ENCODE measurements at regions not wholly inside any gene's neighbourhood (a gene's known extent, or its start where the extent isn't known, plus 50 kb on each side); places are given as distances from the start of the nearest gene placed in this dataset.

GRCh38 chr4:14184265-14184664, 556.7 kb upstream of the BOD1L1 start:
- DNase-seq, result peak; percentile 28

- DNase-seq, result no peak
Observed at GRCh38 chr4:14184767-14185166, 557.2 kb upstream of the BOD1L1 start.

GRCh38 chr4:14188214-14188613, 560.7 kb upstream of the BOD1L1 start:
- DNase-seq, result no peak

- no peak for DNase-seq
Observed at GRCh38 chr4:14193601-14194000, 566.1 kb upstream of the BOD1L1 start.

GRCh38 chr4:14196131-14196530, 568.6 kb upstream of the BOD1L1 start:
- DNase-seq, result no peak

GRCh38 chr4:14215116-14215770, 587.7 kb upstream of the BOD1L1 start:
- DNase-seq, result no peak

- DNase-seq, result no peak
Observed at GRCh38 chr4:14217401-14217800, 589.9 kb upstream of the BOD1L1 start.

GRCh38 chr4:14218641-14219040, 591.1 kb upstream of the BOD1L1 start:
- no peak for DNase-seq

- DNase-seq, result no peak
Observed at GRCh38 chr4:14221176-14221575, 593.7 kb upstream of the BOD1L1 start.

GRCh38 chr4:14222377-14223029, 595.0 kb upstream of the BOD1L1 start:
- no peak for DNase-seq

GRCh38 chr4:14223461-14223860, 595.9 kb upstream of the BOD1L1 start:
- no peak for DNase-seq

GRCh38 chr4:14225688-14226207, 598.2 kb upstream of the BOD1L1 start:
- no peak for DNase-seq

GRCh38 chr4:14233126-14233525, 605.6 kb upstream of the BOD1L1 start:
- DNase-seq, result no peak

GRCh38 chr4:14234307-14234706, 606.8 kb upstream of the BOD1L1 start:
- no peak for DNase-seq

GRCh38 chr4:14236359-14236758, 608.8 kb upstream of the BOD1L1 start:
- DNase-seq, result no peak

- DNase-seq, result no peak
Observed at GRCh38 chr4:14237911-14238310, 610.4 kb upstream of the BOD1L1 start.

GRCh38 chr4:14241574-14241973, 614.0 kb upstream of the BOD1L1 start:
- DNase-seq, result no peak

GRCh38 chr4:14247767-14248166, 620.2 kb upstream of the BOD1L1 start:
- DNase-seq, result no peak

GRCh38 chr4:14249226-14249625, 621.7 kb upstream of the BOD1L1 start:
- DNase-seq, result no peak

- peak; percentile 7 for DNase-seq
Observed at GRCh38 chr4:14254252-14254651, 626.7 kb upstream of the BOD1L1 start.

GRCh38 chr4:14254926-14255325, 627.4 kb upstream of the BOD1L1 start:
- no peak for DNase-seq

- DNase-seq, result no peak
Observed at GRCh38 chr4:14257903-14258302, 630.4 kb upstream of the BOD1L1 start.

GRCh38 chr4:14259936-14260335, 632.4 kb upstream of the BOD1L1 start:
- DNase-seq, result no peak

GRCh38 chr4:14260591-14260990, 633.1 kb upstream of the BOD1L1 start:
- DNase-seq, result no peak

- DNase-seq, result no peak
Observed at GRCh38 chr4:14262221-14262620, 634.7 kb upstream of the BOD1L1 start.
